Mesothelial cell of epicardium (in vitro differentiated cells): ENCODE measurements at regions not wholly inside any gene's neighbourhood (a gene's known extent, or its start where the extent isn't known, plus 50 kb on each side); places are given as distances from the start of the nearest gene placed in this dataset.
"Not testable (repeated sequence)": the region's sequence is repeated elsewhere in the genome, so short reads cannot be mapped to it uniquely, and the experiment has no call there.

Experiments used
- DNase-seq, 2 experiments: peaks; one replicate each; pipeline ENCODE4 v3.0.0; 2021; ENCODE audit warnings: low spot score in 2 of 2; ENCODE audit not compliant: unreplicated experiment in 2 of 2
- H3K27ac Mint-ChIP-seq: 2 replicates; pipeline ENCODE4 v1.8.0; 2021; ENCODE audit warnings: mixed read lengths
- H3K27me3 Mint-ChIP-seq: 2 replicates; pipeline ENCODE4 v1.8.0; 2021; ENCODE audit warnings: low read depth, mixed read lengths
- H3K36me3 Mint-ChIP-seq: 2 replicates; pipeline ENCODE4 v1.8.0; 2021; ENCODE audit warnings: mixed read lengths
- H3K4me1 Mint-ChIP-seq: 2 replicates; pipeline ENCODE4 v1.8.0; 2021; ENCODE audit warnings: mixed read lengths
- H3K4me3 Mint-ChIP-seq: 2 replicates; pipeline ENCODE4 v1.8.0; 2021; ENCODE audit warnings: mild to moderate bottlenecking, moderate library complexity, mixed read lengths
- H3K9me3 Mint-ChIP-seq: 2 replicates; pipeline ENCODE4 v1.8.0; 2021; ENCODE audit warnings: mixed read lengths
- CTCF ChIP-seq: fragments of 200-600 bp; sonication (generic); IDR thresholded peaks from one replicate; pipeline ENCODE4 v1.5.0; 2021; ENCODE audit warnings: antibody characterized with exemption; ENCODE audit not compliant: unreplicated experiment

- TF ChIP-seq CTCF: no peak
- no peak for DNase-seq
- Mint-ChIP-seq H3K4me1 (peaks cover 5% of the 10 kb centered on the region), H3K4me3 (no peak overlapping the region), H3K36me3 (peaks cover 3% of the 10 kb centered on the region), H3K9me3 (no peaks in the 10 kb centered on the region), H3K27ac (no peak overlapping the region), H3K27me3 (no peaks in the 10 kb centered on the region)
Measured at GRCh38 chr3:168801794-168802193, 706.1 kb upstream of the GOLIM4 start.

GRCh38 chr3:168796339-168796738 is 700.6 kb upstream of the GOLIM4 start:
- no peak overlapping the region for H3K27ac Mint-ChIP-seq
- peaks cover 3% of the 10 kb centered on the region for H3K36me3 Mint-ChIP-seq
- H3K27me3 Mint-ChIP-seq: no peaks in the 10 kb centered on the region
- no peak for DNase-seq
- no peaks in the 10 kb centered on the region for H3K9me3 Mint-ChIP-seq
- no peak overlapping the region for H3K4me3 Mint-ChIP-seq
- H3K4me1 Mint-ChIP-seq: peaks cover 2% of the 10 kb centered on the region
- TF ChIP-seq CTCF: no peak

GRCh38 chr3:168794427-168794826 is 698.7 kb upstream of the GOLIM4 start:
- Mint-ChIP-seq H3K36me3 (peaks cover 3% of the 10 kb centered on the region), H3K4me3 (no peak overlapping the region), H3K9me3 (peaks cover 3% of the 10 kb centered on the region), H3K27ac (no peak overlapping the region), H3K4me1 (peaks cover 2% of the 10 kb centered on the region), H3K27me3 (no peaks in the 10 kb centered on the region)
- DNase-seq: no peak
- no peak for TF ChIP-seq CTCF

GRCh38 chr3:168782193-168782592 is 686.5 kb upstream of the GOLIM4 start:
- TF ChIP-seq CTCF: no peak
- Mint-ChIP-seq H3K27ac (no peak overlapping the region), H3K36me3 (peaks cover 49% of the 10 kb centered on the region), H3K4me3 (no peak overlapping the region), H3K9me3 (peaks cover 58% of the 10 kb centered on the region), H3K4me1 (no peaks in the 10 kb centered on the region), H3K27me3 (no peaks in the 10 kb centered on the region)
- no peak for DNase-seq

- not testable (repeated sequence) for H3K4me3 Mint-ChIP-seq, H3K4me1 Mint-ChIP-seq, H3K27me3 Mint-ChIP-seq, DNase-seq, H3K27ac Mint-ChIP-seq
- peaks cover 55% of the 10 kb centered on the region for H3K9me3 Mint-ChIP-seq
- H3K36me3 Mint-ChIP-seq: peaks cover 47% of the 10 kb centered on the region
Measured at GRCh38 chr3:168779970-168780645, 684.4 kb upstream of the GOLIM4 start.

- no peak for TF ChIP-seq CTCF
- peaks cover 25% of the 10 kb centered on the region for H3K9me3 Mint-ChIP-seq
- H3K27ac Mint-ChIP-seq: no peak overlapping the region
- peaks cover 30% of the 10 kb centered on the region for H3K36me3 Mint-ChIP-seq
- no peaks in the 10 kb centered on the region for H3K27me3 Mint-ChIP-seq
- H3K4me1 Mint-ChIP-seq: no peaks in the 10 kb centered on the region
- H3K4me3 Mint-ChIP-seq: no peak overlapping the region
- no peak for DNase-seq
Measured at GRCh38 chr3:168753724-168754123, 658.0 kb upstream of the GOLIM4 start.
